GM18507 (cell line): ENCODE measurements at regions not wholly inside any gene's neighbourhood (a gene's known extent, or its start where the extent isn't known, plus 50 kb on each side); places are given as distances from the start of the nearest gene placed in this dataset.
"Not testable (repeated sequence)": the region's sequence is repeated elsewhere in the genome, so short reads cannot be mapped to it uniquely, and the experiment has no call there.

Experiments
- DNase-seq: peaks from one replicate; pipeline ENCODE4 v3.0.0; 2011; ENCODE audit warnings: low read depth; ENCODE audit not compliant: insufficient read length; ENCODE audit errors: extremely low spot score
- FAIRE-seq: peaks from 2 replicates; lab custom pipeline; 2011; peaks lifted over from hg19 to GRCh38; lab: Jason Lieb, UNC

- FAIRE-seq = no peak
- no peak for DNase-seq
Measured at GRCh38 chr7:89849052-89849451, 305.2 kb upstream of the STEAP1 start.

- FAIRE-seq, DNase-seq: not testable (repeated sequence)
Measured at GRCh38 chr7:89857053-89857452, 297.2 kb upstream of the STEAP1 start.

- no peak for FAIRE-seq
- DNase-seq = no peak
Measured at GRCh38 chr7:89857767-89858166, 296.5 kb upstream of the STEAP1 start.

- FAIRE-seq = no peak
Measured at GRCh38 chr7:89887489-89887888, 266.8 kb upstream of the STEAP1 start.

GRCh38 chr7:89908736-89909135 is 245.5 kb upstream of the STEAP1 start:
- no peak for DNase-seq
- FAIRE-seq = no peak

More at GRCh38 chr7:89887489-89887888, 266.8 kb upstream of the STEAP1 start:
- no peak for DNase-seq

GRCh38 chr7:89914711-89915110 is 239.6 kb upstream of the STEAP1 start:
- FAIRE-seq (no peak), DNase-seq (no peak)

GRCh38 chr7:89926194-89926593 is 228.1 kb upstream of the STEAP1 start:
- DNase-seq (no peak), FAIRE-seq (no peak)

GRCh38 chr7:89926701-89927100 is 227.6 kb upstream of the STEAP1 start:
- no peak for DNase-seq
- FAIRE-seq = no peak

GRCh38 chr7:89927762-89928161 is 226.5 kb upstream of the STEAP1 start:
- DNase-seq = no peak
- no peak for FAIRE-seq

- no peak for FAIRE-seq
Measured at GRCh38 chr7:89928451-89928850, 225.8 kb upstream of the STEAP1 start.

GRCh38 chr7:89934101-89934500 is 220.2 kb upstream of the STEAP1 start:
- DNase-seq = no peak
- no peak for FAIRE-seq

More at GRCh38 chr7:89928451-89928850, 225.8 kb upstream of the STEAP1 start:
- no peak for DNase-seq

GRCh38 chr7:89943525-89944050 is 210.7 kb upstream of the STEAP1 start:
- DNase-seq (no peak), FAIRE-seq (no peak)

GRCh38 chr7:89958525-89959068 is 195.7 kb upstream of the STEAP1 start:
- DNase-seq (no peak), FAIRE-seq (no peak)

GRCh38 chr7:89966067-89966664 is 188.1 kb upstream of the STEAP1 start:
- no peak for FAIRE-seq
- DNase-seq = no peak

- no peak for DNase-seq
- FAIRE-seq = no peak
Measured at GRCh38 chr7:89975577-89975976, 178.7 kb upstream of the STEAP1 start.

GRCh38 chr7:89987665-89988064 is 166.6 kb upstream of the STEAP1 start:
- DNase-seq = no peak
- no peak for FAIRE-seq

- FAIRE-seq (no peak), DNase-seq (no peak)
Measured at GRCh38 chr7:89988074-89988473, 166.2 kb upstream of the STEAP1 start.

- DNase-seq (no peak), FAIRE-seq (no peak)
Measured at GRCh38 chr7:89989454-89989853, 164.8 kb upstream of the STEAP1 start.

GRCh38 chr7:89994483-89994882 is 159.8 kb upstream of the STEAP1 start:
- DNase-seq = no peak
- FAIRE-seq = no peak

GRCh38 chr7:89998554-89998953 is 155.7 kb upstream of the STEAP1 start:
- no peak for FAIRE-seq

GRCh38 chr7:90005836-90006235 is 148.4 kb upstream of the STEAP1 start:
- FAIRE-seq (no peak), DNase-seq (no peak)

More at GRCh38 chr7:89998554-89998953, 155.7 kb upstream of the STEAP1 start:
- no peak for DNase-seq
